MM.1S (cell line): ENCODE measurements at regions not wholly inside any gene's neighbourhood (a gene's known extent, or its start where the extent isn't known, plus 50 kb on each side); places are given as distances from the start of the nearest gene placed in this dataset.

Experiments
- CTCF ChIP-seq: fragments of 300-600 bp; sonication (generic); IDR thresholded peaks from 2 replicates; pipeline ENCODE4 v1.5.1; 2016; ENCODE audit warnings: antibody characterized with exemption, low read length, mixed read lengths
- EZH2 ChIP-seq: fragments of 300-600 bp; sonication (generic); optimal IDR thresholded peaks from 2 replicates; pipeline ENCODE3; 2017; ENCODE audit warnings: low read depth, mild to moderate bottlenecking, antibody characterized with exemption, low read length, mixed read lengths

- TF ChIP-seq CTCF (no peak), EZH2 (no peak)
These were observed 248.6 kb upstream of the GSE1 start for GRCh38 chr16:85364323-85365040.
